IMR-90 (cell line): ENCODE measurements at regions not wholly inside any gene's neighbourhood (a gene's known extent, or its start where the extent isn't known, plus 50 kb on each side); places are given as distances from the start of the nearest gene placed in this dataset.

ENCODE experiments used
- ATAC-seq: fragments of 200-7000 bp; cut with Tn5 transposase; 2 replicates; pipeline ENCODE4 v1.9.1; 2020; ENCODE audit warnings: low read depth, mild to moderate bottlenecking, moderate library complexity
- BruUV-seq: library from RNA; stranded (reverse); fragments of 400-500 nt; replicated peaks from 2 replicates; lab custom pipeline; 2021; lab: Mats Ljungman, UMichigan
- CTCF ChIA-PET: fragments of 300-600 bp; formaldehyde crosslinking; extraction: SDS; loops from one replicate; lab custom pipeline; 2021; ENCODE audit warnings: antibody characterized with exemption; lab: Yijun Ruan, JAX
- POLR2A ChIA-PET: fragments of 300-600 bp; sonication (Branson Sonifier 250); formaldehyde crosslinking; loops from one replicate; lab custom pipeline; 2022; ENCODE audit warnings: antibody characterized with exemption; ENCODE audit not compliant: unreplicated experiment; lab: Charles Lee
- DNase-seq: peaks from one replicate; pipeline ENCODE4 v3.0.0; 2013
- H2AFZ ChIP-seq: replicated peaks from 2 replicates; pipeline ENCODE3; 2013; ENCODE audit warnings: low read length, mild to moderate bottlenecking; ENCODE audit not compliant: poor library complexity
- H2AK5ac ChIP-seq: 2 replicates; pipeline ENCODE4 v1.6.1; 2013; ENCODE audit warnings: low read depth, low read length, inconsistent platforms
- H2AK9ac ChIP-seq: replicated peaks from 2 replicates; pipeline ENCODE3; 2013; ENCODE audit warnings: mild to moderate bottlenecking, low read depth, low read length, moderate library complexity; ENCODE audit not compliant: poor library complexity
- H2BK120ac ChIP-seq: 2 replicates; pipeline ENCODE4 v1.6.1; 2013; ENCODE audit warnings: low read depth, low read length, inconsistent platforms
- H2BK15ac ChIP-seq: 3 replicates; pipeline ENCODE4 v1.6.1; 2013; ENCODE audit warnings: low read depth, low read length, inconsistent platforms
- H2BK20ac ChIP-seq: 2 replicates; pipeline ENCODE4 v1.6.1; 2013; ENCODE audit warnings: low read depth, mild to moderate bottlenecking, inconsistent platforms, low read length, moderate library complexity
- H2BK5ac ChIP-seq: 2 replicates; pipeline ENCODE4 v1.6.1; 2013; ENCODE audit warnings: mild to moderate bottlenecking, low read depth, low read length, inconsistent platforms; ENCODE audit not compliant: poor library complexity, severe bottlenecking
- H3K14ac ChIP-seq: replicated peaks from 2 replicates; pipeline ENCODE4 v1.6.1; 2013; ENCODE audit warnings: low read depth, low read length, inconsistent platforms
- H3K18ac ChIP-seq: 2 replicates; pipeline ENCODE4 v1.6.1; 2013; ENCODE audit warnings: low read depth, low read length, control low read depth
- H3K23ac ChIP-seq: 2 replicates; pipeline ENCODE4 v1.6.1; 2013; ENCODE audit warnings: low read depth, low read length, inconsistent platforms
- H3K27ac ChIP-seq: 2 replicates; pipeline ENCODE4 v1.5.1; 2013; ENCODE audit warnings: mild to moderate bottlenecking, control low read depth, low read length; ENCODE audit not compliant: insufficient read depth
- H3K27me3 ChIP-seq: 2 replicates; pipeline ENCODE4 v1.6.1; 2013; ENCODE audit warnings: low read length; ENCODE audit not compliant: control insufficient read depth, insufficient read depth
- H3K36me3 ChIP-seq: 2 replicates; pipeline ENCODE4 v1.6.1; 2013; ENCODE audit warnings: low read length, mixed read lengths; ENCODE audit not compliant: control insufficient read depth, insufficient read depth
- H3K4ac ChIP-seq: 2 replicates; pipeline ENCODE4 v1.6.1; 2013; ENCODE audit warnings: low read depth, low read length, inconsistent platforms
- H3K4me1 ChIP-seq: 2 replicates; pipeline ENCODE4 v1.6.1; 2013; ENCODE audit warnings: low read length, mixed read lengths; ENCODE audit not compliant: control insufficient read depth, insufficient read depth
- H3K4me2 ChIP-seq: 2 replicates; pipeline ENCODE4 v1.6.1; 2013; ENCODE audit warnings: low read depth, mild to moderate bottlenecking, control low read depth, low read length, moderate library complexity
- H3K4me3 ChIP-seq: 2 replicates; pipeline ENCODE4 v1.5.1; 2013; ENCODE audit warnings: low read depth, mild to moderate bottlenecking, control low read depth, low read length, moderate library complexity; ENCODE audit not compliant: insufficient read depth
- H3K56ac ChIP-seq: 2 replicates; pipeline ENCODE4 v1.6.1; 2013; ENCODE audit warnings: low read length, inconsistent platforms; ENCODE audit not compliant: insufficient read depth; ENCODE audit errors: extremely low read depth
- H3K79me1 ChIP-seq, 2 experiments: 2 replicates each; pipeline ENCODE4 v1.6.1; 2013; ENCODE audit warnings: low read length in 2 of 2, inconsistent platforms in 1 of 2, low read depth in 1 of 2
- H3K9ac ChIP-seq: 2 replicates; pipeline ENCODE4 v1.6.1; 2013; ENCODE audit warnings: low read depth, low read length, control low read depth
- H3K9me1 ChIP-seq: 2 replicates; pipeline ENCODE4 v1.6.1; 2013; ENCODE audit warnings: low read length, inconsistent platforms; ENCODE audit not compliant: insufficient read depth
- H3K9me3 ChIP-seq: 2 replicates; pipeline ENCODE4 v1.6.1; 2013; ENCODE audit warnings: low read length; ENCODE audit not compliant: control insufficient read depth, insufficient read depth
- H4K20me1 ChIP-seq: 2 replicates; pipeline ENCODE4 v1.6.1; 2013; ENCODE audit warnings: low read length, inconsistent platforms; ENCODE audit not compliant: insufficient read depth
- H4K5ac ChIP-seq: 2 replicates; pipeline ENCODE4 v1.6.1; 2013; ENCODE audit warnings: mild to moderate bottlenecking, low read depth, low read length, control low read depth
- H4K8ac ChIP-seq, 2 experiments: 2 replicates each; pipeline ENCODE4 v1.6.1; 2013; ENCODE audit warnings: low read depth in 2 of 2, low read length in 2 of 2, control low read depth in 1 of 2, inconsistent platforms in 1 of 2
- H4K91ac ChIP-seq: 2 replicates; pipeline ENCODE4 v1.6.1; 2013; ENCODE audit warnings: low read depth, low read length, inconsistent platforms; ENCODE audit not compliant: insufficient read depth
- CEBPB ChIP-seq: IDR thresholded peaks from 2 replicates; pipeline ENCODE4 v1.6.1; 2012; ENCODE audit warnings: low read depth, low read length, improper control_type of control experiment
- CHD1 ChIP-seq: IDR thresholded peaks from 2 replicates; pipeline ENCODE4 v1.6.1; 2012; ENCODE audit warnings: low read depth, low read length, improper control_type of control experiment
- FOS ChIP-seq: fragments of 150-350 bp; IDR thresholded peaks from 2 replicates; pipeline ENCODE4 v1.6.1; 2016; ENCODE audit warnings: low read depth, low read length
- MAFK ChIP-seq: IDR thresholded peaks from 2 replicates; pipeline ENCODE4 v1.6.1; 2012; ENCODE audit warnings: low read depth, low read length, improper control_type of control experiment
- MAZ ChIP-seq: IDR thresholded peaks from 2 replicates; pipeline ENCODE4 v1.6.1; 2012; ENCODE audit warnings: low read depth, mild to moderate bottlenecking, low read length, improper control_type of control experiment, moderate library complexity, borderline replicate concordance
- NFE2L2 ChIP-seq: fragments of 150-350 bp; IDR thresholded peaks from 2 replicates; pipeline ENCODE4 v1.6.1; 2016; ENCODE audit warnings: low read depth, mild to moderate bottlenecking, low read length
- POLR2A ChIP-seq: IDR thresholded peaks from 2 replicates; pipeline ENCODE4 v1.6.1; 2012; ENCODE audit warnings: mild to moderate bottlenecking, low read depth, low read length
- RCOR1 ChIP-seq: IDR thresholded peaks from 2 replicates; pipeline ENCODE4 v1.6.1; 2012; ENCODE audit warnings: mild to moderate bottlenecking, low read length, improper control_type of control experiment; ENCODE audit not compliant: insufficient replicate concordance
- RFX5 ChIP-seq: IDR thresholded peaks from 2 replicates; pipeline ENCODE4 v1.8.0; 2012; ENCODE audit warnings: low read depth, mild to moderate bottlenecking, low read length, moderate library complexity
- SMC3 ChIP-seq: fragments of 150-350 bp; IDR thresholded peaks from 2 replicates; pipeline ENCODE4 v1.6.1; 2016; ENCODE audit warnings: low read depth, mild to moderate bottlenecking, antibody characterized with exemption, low read length, moderate library complexity
- WGBS, 2 experiments: methylation state at CpG; one replicate each; pipeline versions ENCODE4 v1.1.5 to v1.1.7; 2013; ENCODE audit warnings: missing lambda C conversion rate in 2 of 2; ENCODE audit not compliant: insufficient read length in 1 of 2; ENCODE audit errors: extremely low coverage in 2 of 2; 5-methylcytosine and 5-hydroxymethylcytosine counted together
- dilution Hi-C: fragments of 300-500 bp; cut with HindIII; formaldehyde crosslinking; loops from one replicate; pipeline ENCODE4 v1.14.3; 2018; ENCODE audit warnings: low sequenced_read_pairs; ENCODE audit not compliant: unreplicated experiment
- in situ Hi-C: fragments of 300-500 bp; cut with MboI; formaldehyde crosslinking; loops from 3 replicates; pipeline ENCODE4 v1.14.3; 2019; ENCODE audit warnings: low sequenced_read_pairs, inconsistent platforms, mixed read lengths
- intact Hi-C: fragments of 100-400 bp; cut with micrococcal nuclease; formaldehyde crosslinking; loops from 2 replicates; pipeline ENCODE4 v1.10.0; 2022
- TF ChIP-seq, protein P1 (sequence below): fragments of 150-350 bp; IDR thresholded peaks from 2 replicates; pipeline ENCODE4 v1.6.1; 2017; ENCODE audit warnings: mild to moderate bottlenecking, antibody characterized with exemption, low read length, low read depth
- TF ChIP-seq, protein P2 (sequence below): conservative IDR thresholded peaks from 2 replicates; pipeline ENCODE4 v1.5.1; 2012; ENCODE audit warnings: mild to moderate bottlenecking, low read depth, low read length, improper control_type of control experiment
- TF ChIP-seq, protein P3 (sequence below): fragments of 150-350 bp; IDR thresholded peaks from 2 replicates; pipeline ENCODE4 v1.6.1; 2016; ENCODE audit warnings: low read depth, mild to moderate bottlenecking, low read length, moderate library complexity, borderline replicate concordance

DNA sequence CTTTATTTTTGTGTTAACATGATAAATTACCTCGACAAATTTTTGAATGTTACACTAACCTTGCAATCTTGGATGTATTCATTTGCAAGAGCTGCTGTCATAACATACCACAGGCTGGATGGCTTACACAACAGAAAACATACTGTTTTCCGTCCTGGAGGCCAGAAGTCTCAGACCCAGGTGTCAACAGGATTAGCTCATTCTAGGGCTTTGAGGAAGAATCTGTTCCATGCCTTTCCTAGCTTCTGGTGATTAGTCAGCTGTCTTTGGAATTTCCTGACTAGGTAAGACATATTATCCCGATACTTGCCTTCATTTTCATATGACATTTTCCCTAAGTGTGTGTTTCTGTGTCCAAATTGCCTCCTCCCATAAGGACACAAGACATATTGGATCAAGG is 188.6 kb upstream of the CDH19 start:
- Histone ChIP-seq H3K14ac (no peak overlapping the region), H3K4me2 (no peak overlapping the region), H2AK9ac (no peak overlapping the region), H3K4me1 (no peaks in the 10 kb centered on the region), H3K56ac (no peak overlapping the region), H3K27me3 (no peaks in the 10 kb centered on the region), H3K4me3 (no peak overlapping the region), H4K5ac (no peak overlapping the region), H2AFZ (no peak overlapping the region), H3K9ac (no peak overlapping the region), H3K9me3 (peaks cover 2% of the 10 kb centered on the region; the same call in 1 of the 2 replicates), H3K79me1 (no peaks in the 10 kb centered on the region), H4K91ac (no peak overlapping the region), H2BK120ac (no peak overlapping the region), H3K9me1 (no peaks in the 10 kb centered on the region), H4K8ac (no peak overlapping the region), H3K36me3 (no peaks in the 10 kb centered on the region), H2AK5ac (no peak overlapping the region), H4K20me1 (no peaks in the 10 kb centered on the region), H2BK5ac (no peak overlapping the region), H3K27ac (no peak overlapping the region), H3K4ac (no peak overlapping the region), H2BK20ac (no peak overlapping the region), H3K23ac (no peak overlapping the region), H2BK15ac (no peak overlapping the region), H3K18ac (no peak overlapping the region)
- BruUV-seq, result no TSS peak
- in situ Hi-C loops (no loop called here), intact Hi-C loops (no loop called here), dilution Hi-C loops (no loop called here)
- POLR2A ChIA-PET, result no interaction called here
- no CpG with 5 or more reads among the region's 3 CpGs for WGBS, 2 experiments
- DNase-seq (no peak), ATAC-seq (no peak)
- no peak for TF ChIP-seq MAFK
- no peak for TF ChIP-seq SMC3
- no peak for TF ChIP-seq NFE2L2
- no peak for TF ChIP-seq RFX5
- TF ChIP-seq, protein P1, sequence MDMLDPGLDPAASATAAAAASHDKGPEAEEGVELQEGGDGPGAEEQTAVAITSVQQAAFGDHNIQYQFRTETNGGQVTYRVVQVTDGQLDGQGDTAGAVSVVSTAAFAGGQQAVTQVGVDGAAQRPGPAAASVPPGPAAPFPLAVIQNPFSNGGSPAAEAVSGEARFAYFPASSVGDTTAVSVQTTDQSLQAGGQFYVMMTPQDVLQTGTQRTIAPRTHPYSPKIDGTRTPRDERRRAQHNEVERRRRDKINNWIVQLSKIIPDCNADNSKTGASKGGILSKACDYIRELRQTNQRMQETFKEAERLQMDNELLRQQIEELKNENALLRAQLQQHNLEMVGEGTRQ, result no peak
- TF ChIP-seq, protein P2, sequence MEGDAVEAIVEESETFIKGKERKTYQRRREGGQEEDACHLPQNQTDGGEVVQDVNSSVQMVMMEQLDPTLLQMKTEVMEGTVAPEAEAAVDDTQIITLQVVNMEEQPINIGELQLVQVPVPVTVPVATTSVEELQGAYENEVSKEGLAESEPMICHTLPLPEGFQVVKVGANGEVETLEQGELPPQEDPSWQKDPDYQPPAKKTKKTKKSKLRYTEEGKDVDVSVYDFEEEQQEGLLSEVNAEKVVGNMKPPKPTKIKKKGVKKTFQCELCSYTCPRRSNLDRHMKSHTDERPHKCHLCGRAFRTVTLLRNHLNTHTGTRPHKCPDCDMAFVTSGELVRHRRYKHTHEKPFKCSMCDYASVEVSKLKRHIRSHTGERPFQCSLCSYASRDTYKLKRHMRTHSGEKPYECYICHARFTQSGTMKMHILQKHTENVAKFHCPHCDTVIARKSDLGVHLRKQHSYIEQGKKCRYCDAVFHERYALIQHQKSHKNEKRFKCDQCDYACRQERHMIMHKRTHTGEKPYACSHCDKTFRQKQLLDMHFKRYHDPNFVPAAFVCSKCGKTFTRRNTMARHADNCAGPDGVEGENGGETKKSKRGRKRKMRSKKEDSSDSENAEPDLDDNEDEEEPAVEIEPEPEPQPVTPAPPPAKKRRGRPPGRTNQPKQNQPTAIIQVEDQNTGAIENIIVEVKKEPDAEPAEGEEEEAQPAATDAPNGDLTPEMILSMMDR, result no peak
- no peak for TF ChIP-seq MAZ
- no peak for TF ChIP-seq CHD1
- TF ChIP-seq, protein P3, sequence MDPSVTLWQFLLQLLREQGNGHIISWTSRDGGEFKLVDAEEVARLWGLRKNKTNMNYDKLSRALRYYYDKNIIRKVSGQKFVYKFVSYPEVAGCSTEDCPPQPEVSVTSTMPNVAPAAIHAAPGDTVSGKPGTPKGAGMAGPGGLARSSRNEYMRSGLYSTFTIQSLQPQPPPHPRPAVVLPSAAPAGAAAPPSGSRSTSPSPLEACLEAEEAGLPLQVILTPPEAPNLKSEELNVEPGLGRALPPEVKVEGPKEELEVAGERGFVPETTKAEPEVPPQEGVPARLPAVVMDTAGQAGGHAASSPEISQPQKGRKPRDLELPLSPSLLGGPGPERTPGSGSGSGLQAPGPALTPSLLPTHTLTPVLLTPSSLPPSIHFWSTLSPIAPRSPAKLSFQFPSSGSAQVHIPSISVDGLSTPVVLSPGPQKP, result no peak
- no peak for TF ChIP-seq POLR2A
- TF ChIP-seq RCOR1, result no peak
- TF ChIP-seq CEBPB, result no peak
- no peak for TF ChIP-seq FOS
- CTCF ChIA-PET, result no interaction called here
